ENCODE measurements at regions not wholly inside any gene's neighbourhood (a gene's known extent, or its start where the extent isn't known, plus 50 kb on each side); places are given as distances from the start of the nearest gene placed in this dataset.

DNA sequence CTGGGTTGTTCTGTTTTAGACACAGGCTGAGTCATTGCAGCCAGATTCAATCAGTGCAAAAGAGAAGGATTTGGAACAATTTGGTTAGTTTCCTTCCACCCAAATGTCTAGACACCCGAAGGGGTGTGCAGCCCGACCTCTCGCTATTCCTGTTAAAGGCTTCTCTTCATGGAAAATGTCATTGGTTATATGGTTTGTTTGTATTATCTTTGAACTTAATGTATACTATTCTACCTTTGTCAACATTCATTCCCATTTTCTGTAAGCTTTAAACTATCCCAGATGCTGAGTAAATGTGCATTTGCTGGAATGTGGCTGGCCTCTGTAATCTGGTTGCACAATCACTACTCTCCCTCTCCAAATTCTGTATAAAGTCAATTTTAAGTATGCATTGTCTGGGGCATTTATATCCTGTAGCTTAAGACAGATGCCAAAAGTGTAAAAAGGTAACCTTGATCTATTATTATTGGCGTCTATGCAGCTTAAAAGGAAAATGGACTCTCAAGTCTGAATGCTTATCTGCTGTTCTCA, 80.4 kb upstream of the RND3 start:
- no peak for DNase-seq

DNA sequence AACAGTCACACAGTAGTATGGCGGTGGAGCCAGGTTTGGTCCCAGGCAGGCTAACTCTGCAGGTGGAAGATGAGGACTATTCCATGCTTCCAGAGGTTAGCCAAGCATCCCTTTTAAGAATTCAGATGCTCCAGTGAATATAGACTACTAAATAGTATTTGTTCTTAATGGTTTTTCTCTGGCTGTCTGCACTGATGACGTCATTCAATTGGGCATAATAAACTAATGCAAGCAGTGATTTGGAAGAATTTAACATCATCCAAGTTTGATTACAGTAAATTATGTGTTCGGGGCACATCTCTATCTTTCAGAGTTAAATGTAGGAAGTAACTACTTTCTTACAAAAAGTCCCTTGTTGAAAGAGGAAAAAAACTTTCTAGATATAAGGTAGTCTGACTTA, 78.8 kb upstream of the RND3 start:
- DNase-seq: no peak

- DNase-seq: no peak
These were observed 73.6 kb upstream of the RND3 start for GRCh38 chr2:150561076-150561475.

- DNase-seq: no peak
These were observed 69.6 kb upstream of the RND3 start for GRCh38 chr2:150557020-150557600.

DNA sequence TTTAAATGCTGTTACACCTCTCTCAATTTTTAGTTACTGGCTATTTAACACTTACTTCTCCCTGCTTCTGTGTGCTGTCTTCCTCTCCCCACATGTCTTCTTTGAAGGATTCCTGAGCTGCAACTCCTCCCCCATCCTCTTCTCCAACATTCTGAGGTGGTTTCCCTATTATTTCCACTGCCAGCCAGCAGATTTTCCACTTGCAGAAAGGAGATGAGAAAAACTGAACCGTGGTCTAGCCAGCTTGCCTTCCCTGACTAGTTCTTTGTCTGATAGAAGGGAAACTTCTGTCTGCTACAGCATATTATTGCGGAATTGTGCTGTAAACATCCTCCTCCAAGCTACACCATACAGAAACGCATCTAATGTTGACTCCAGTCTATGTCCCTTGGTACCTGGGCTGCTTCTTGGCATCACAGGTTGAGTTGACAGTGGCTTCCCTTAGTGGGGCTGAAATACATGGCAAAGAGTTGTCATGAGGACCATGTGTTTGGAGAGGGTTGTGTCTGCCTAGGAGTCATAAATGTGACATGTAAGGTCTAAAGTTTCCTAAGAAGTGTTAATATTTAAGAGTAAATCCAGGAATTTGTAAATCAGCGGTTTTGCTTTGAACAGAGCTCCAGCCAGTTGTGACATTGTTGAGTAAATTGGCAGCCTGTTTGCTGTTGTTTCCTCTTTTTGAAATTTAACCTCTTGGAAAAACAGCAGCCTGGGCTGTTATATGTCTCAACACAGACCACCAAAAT, 68.3 kb upstream of the RND3 start:
- peak; percentile 68 for DNase-seq

GRCh38 chr2:150554046-150554445, 66.6 kb upstream of the RND3 start:
- no peak for DNase-seq

- DNase-seq: no peak
These were observed 64.8 kb upstream of the RND3 start for GRCh38 chr2:150552041-150552820.

GRCh38 chr2:150549381-150549780, 61.9 kb upstream of the RND3 start:
- DNase-seq: no peak

DNA sequence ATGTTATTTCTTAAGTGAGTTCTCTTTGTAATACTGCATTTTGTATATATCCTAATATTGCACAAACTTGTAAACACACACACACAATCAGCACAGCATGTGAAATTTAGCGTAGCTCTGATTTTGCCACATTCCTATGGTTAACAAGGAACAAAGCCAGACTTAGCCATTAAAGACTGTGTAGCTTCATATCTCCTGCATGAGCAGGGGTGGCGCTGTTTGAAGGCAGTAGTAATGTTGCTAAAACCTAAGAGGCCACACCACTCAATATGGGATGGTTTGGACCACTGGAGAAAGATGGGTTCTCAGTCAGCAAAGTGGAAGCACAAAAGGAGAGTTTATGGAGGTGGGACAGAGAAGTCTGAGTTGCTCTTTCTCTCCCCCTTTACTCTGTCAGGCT, 61.1 kb upstream of the RND3 start:
- DNase-seq: no peak

DNA sequence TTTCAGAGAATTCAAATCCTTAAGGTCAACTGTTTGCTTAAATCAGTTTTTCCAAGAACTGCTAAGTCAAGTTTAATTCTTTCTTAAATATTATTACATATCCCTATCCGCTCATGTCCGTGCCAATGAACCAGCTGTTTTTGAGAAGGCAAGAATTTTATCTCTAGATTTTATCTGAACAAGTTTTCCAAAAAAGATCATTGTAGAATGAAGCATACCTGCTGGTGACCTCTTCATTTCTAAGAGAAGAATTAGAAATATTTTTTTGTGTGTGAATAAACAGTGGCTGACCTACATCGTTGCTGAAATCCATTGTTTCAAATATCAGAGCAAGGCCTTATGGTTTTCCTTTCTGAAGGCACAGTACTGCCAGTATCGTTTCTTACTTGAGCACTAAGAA, 58.4 kb upstream of the RND3 start:
- no peak for DNase-seq

- DNase-seq: no peak
These were observed 57.3 kb upstream of the RND3 start for GRCh38 chr2:150544731-150545130.

GRCh38 chr2:150542692-150543091, 55.2 kb upstream of the RND3 start:
- DNase-seq: no peak

DNA sequence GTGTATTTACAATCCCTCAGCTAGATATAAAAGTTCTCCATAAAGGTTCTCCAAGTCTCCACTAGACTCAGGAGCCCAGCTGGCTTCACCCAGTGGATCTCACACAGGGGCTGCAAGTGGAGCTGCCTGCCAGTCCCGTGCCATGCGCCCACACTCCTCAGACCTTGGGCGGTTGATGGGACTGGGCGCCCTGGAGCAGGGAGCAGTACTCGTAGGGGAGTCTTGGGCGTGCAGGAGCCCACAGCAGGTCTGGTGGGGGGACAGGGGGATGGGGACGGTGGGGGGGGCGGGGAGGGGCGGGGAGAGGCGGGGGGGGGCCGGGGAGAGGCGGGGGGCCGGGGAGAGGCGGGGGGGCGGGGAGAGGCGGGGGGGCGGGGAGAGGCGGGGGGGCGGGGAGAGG, 54.7 kb upstream of the RND3 start:
- DNase-seq: no peak

DNA sequence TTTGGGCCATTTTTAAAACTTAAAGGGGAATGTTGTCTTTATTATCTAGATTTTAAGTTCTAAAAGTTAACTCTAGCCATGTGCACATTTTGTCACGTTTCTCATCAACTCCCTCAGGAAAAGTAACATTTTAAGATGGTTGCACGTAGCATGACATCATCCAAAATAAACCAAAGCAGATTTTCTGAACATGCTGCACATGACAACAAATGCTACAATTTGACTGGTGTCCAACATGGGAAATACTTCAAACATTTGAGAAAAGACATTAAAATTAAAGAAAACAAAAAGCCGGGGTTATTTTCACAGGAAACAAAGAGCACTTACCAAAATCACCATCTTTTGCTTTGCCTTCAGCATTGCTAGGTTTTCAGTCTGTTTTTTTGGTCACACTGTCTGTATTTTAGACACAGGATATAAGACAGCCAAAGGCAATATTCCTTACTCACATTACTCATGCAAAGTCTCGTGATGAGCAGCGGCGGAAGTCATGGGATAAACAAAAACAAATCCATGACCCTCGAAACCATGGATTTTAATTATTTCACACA, 51.3 kb upstream of the RND3 start:
- no peak for DNase-seq
